Activated T-helper 1 cell treated with anti-CD3 and anti-CD28 coated beads, Interleukin-2, amount 50 U/mL, for 16 hours (primary cell): ENCODE measurements at regions not wholly inside any gene's neighbourhood (a gene's known extent, or its start where the extent isn't known, plus 50 kb on each side); places are given as distances from the start of the nearest gene placed in this dataset.
"Not testable (repeated sequence)": the region's sequence is repeated elsewhere in the genome, so short reads cannot be mapped to it uniquely, and the experiment has no call there.

Experiments
- DNase-seq, 2 donors: peaks; one replicate each; pipeline ENCODE4 v3.0.0-alpha.2; 2020; ENCODE audit warnings: low read depth in 1 of 2, low spot score in 1 of 2

DNA sequence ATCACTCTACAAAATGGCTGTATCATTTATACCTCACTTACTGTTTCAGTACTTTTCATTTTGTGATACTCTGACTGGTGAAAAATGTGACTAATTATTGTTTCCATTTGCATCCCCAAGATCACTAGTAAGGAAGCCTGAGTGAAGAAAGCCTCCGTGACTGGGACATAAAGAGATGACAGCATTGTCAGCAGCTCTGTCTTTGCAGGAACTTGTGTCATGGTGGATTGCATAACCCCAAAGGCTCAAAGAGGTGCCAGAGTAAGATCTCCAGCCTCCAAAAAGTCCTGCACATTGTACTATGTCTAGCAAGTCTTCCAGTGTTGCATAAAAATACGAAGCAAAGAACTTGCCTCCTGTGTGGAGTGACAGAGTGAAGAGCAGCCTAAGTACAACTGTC, 187.5 kb upstream of the CRIM1 start:
- DNase-seq: no peak

DNA sequence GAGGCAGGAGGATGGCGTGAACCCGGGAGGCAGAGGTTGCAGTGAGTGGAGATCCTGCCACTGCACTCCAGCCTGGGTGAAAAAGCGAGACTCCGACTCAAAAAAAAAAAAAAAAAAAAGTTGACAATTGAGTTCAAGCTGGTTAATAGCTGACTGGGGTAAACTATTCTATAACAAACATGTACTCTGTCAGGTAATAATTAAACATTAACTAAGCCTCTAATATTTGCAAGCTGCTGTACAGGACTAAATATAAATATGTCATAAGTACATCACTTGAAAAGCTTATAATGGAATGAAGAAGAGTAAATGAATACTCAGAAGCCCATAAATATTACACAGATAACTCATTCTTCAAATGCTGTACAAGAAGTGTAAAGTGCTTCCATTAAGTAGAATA, 190.4 kb upstream of the CRIM1 start:
- no peak for DNase-seq

DNA sequence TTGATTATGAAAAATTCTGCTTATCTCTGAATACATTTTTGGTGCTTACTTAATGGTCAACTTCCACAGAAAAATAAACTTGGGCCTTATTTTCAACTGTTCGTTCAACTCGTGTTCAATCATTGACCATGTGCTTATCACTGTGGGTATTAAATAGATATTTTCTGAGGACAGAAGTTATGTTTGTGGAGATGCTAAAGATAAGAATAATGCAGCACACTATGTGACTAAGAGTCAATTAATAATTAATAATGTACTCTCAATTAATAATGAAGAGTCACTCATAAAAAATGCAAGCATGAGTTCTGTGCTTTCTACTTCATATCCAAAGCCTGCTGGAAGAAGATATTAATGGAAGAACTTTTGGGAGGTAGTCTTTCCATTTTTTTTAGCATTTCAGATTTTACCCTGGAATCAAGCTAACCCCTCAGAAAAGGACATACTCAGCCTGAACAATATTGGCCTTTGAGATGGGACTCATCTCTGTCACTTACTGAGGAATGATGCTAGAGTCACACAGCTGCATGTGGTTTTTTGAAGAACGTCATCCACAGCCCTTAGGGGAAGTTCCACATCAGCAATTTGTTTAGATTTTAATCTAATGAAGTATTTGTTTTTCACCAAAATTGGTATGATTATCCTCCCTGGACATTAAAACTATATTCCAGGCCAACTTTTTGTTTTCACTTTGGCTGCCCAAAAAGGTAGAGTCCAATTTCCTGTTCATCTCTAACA, 191.9 kb upstream of the CRIM1 start:
- no peak for DNase-seq

DNA sequence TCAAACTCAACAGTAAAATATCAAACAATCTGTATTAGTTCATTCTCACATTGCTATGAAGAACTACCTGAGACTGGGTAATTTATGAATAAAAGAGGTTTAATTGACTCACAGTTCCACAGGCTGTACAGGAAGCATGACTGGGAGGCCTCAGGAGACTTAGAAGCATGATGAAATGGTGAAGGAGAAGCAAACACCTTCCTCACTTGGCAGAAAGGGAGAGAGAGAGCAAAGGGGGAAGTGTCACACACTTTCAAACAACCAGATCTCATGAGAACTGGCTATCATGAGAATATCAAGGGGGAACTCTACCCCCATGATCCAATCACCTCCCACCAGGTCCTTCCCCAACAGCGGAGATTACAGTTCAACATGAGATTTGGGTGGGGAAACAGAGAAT, 198.5 kb upstream of the CRIM1 start:
- not testable (repeated sequence) for DNase-seq

DNA sequence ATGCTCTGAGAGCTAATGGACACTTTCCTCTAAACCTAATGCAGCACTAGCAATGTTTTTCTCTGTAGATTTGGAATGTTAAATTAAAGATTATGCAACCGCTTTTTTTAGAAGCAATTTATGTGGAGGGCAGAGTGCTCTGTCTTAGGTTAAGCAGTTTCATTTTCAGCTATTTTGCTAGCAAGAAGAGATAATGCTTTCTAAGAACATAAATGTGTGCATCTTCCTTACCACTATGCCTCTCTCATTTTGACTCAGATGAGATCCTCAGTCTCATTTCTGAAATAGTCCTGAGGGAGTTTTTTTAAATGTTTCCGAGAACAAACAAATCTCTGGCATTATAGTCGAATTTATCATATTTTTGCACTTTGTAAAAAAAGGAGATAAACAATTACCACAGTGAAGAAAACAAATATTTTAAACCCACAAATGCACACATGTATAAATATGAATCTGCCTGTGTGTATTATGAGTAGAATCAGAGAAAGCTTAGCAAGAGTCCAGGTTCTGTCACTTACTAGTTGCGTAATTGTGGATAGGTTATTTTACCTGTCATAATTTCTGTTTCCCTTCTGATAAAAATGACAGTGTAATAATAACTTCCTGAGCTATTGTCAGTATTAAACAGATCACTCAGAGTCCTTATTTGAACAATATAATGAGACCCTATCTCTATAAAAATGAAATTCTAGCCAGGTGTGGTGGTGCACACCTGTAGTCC, 207.7 kb upstream of the CRIM1 start:
- no peak for DNase-seq

DNA sequence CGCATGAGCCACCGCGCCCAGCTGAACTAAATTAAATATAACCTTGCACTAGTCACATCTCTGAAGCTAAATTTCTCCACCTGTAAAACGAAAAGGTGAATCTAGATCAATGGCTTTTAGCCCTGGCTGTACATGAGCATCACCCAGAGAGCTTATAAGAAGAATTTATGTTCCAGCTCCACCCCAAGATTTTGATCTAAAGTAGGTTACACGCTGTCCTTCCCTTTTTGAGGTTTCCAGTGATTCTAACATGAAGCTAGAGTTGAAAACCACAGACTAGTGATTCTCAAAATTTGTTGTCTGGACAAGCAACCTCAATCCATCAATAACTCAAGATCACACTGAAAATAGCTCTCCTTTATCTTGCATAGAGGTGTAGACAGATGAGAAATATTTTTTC, 208.8 kb upstream of the CRIM1 start:
- DNase-seq: no peak

DNA sequence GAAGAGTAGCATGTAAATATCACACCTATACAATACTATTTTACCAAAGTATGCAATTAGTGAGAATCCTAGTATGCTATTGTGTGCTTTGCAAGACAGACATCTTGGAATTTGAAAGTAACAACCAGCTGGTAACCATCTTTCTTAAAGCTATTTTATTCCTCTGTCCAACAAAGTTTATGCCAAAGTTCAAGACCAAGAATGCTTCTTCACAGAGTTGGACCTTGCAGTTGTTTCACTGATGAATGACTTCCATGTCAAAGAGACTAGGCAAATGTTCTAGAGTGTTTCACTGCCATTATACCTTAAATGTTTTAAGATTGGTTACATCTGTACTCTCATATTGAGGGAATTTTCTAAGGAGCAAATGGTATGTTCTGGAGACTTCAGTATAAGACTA, 215.2 kb upstream of the CRIM1 start:
- DNase-seq: no peak

DNA sequence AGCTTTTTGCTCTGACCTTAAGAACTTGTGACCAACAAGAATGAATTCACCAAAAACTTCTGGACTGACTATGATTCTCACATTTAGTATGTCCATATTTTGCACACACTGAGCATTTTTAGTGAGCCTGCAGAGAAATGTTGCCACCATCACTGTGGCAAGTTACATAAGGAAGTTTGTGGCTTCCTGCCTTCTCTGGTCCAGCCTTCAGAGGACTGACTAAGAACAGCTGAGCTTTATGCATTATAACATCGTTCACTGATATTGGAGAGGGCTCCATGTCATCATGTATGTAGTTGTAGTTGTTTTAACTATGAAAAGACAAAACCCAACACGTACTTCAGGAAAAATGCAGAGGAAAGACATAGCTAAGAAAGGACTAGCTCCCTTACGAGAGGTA, 218.0 kb upstream of the CRIM1 start:
- no peak for DNase-seq

DNA sequence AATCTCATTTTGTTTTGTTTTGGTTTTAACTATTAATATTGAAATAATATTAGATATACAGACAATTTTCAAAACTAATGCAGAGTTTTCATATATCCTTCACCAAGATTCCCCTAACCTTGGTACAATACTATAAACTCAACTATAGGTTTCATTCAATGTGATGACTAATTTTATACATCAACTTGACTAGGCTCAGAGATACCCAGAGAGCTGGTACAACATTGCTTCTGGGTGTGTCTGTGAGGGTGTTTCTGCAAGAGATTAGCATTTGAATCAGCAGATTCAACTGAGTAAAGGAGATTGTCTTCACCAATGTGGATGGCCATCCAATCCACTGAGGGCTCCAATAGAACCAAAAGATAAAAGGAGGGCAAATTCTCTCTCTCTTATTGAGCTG, 221.3 kb upstream of the CRIM1 start:
- DNase-seq: no peak

DNA sequence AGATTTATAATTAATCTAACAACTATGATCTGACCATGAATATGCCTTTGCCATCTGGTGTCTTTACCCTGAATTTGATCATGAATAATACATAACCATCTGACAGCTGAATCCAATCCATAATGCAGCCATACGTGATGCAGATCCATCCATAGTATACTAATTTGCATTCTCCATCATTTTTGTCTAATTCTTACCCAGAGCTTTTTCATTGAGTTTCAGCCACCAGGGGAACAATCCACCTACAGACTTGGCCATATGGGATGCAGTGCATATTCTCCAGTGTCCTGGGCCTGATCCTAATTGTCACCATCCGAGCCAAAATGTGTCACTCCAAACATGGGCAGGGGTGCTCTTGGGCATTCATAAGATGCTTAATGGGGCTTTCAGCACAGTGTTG, 227.2 kb upstream of the CRIM1 start:
- DNase-seq: no peak

DNA sequence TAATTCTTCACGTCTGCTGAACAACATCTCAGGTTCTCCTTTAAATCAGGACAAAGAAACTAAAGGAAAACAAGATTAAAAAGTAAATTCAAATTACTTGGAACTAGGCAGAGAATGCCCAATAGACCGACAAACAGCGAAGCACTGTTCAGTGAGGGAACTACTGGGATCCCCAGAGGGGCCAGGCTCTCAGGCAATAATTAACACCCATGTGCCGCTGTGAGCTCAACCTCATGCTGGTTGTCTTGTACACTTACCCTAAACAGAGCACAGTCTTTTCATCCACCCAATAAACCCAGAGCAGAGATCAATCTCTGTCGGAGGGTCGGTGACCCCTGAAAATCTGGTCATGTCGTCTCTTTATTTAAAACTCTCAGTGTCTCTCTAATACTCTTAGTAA, 229.9 kb upstream of the CRIM1 start:
- DNase-seq: no peak

DNA sequence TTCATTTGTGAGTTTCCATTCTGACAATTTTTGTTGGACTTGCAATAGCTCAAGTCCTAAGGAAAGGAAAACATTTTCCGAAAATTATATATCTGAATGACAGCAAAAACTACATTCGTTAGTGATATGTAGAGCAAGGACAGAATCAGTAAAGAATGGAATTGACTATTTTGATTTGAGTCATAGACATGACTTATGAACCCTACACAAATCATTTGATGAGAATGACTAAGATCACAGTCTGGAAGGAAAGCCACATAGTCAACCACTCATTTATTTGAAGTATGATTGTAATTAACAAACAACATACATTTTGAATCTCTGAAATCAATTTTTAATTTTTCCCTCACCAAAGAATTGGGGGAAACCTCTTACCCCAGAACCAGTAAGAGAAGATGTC, 231.6 kb upstream of the CRIM1 start:
- no peak for DNase-seq

DNA sequence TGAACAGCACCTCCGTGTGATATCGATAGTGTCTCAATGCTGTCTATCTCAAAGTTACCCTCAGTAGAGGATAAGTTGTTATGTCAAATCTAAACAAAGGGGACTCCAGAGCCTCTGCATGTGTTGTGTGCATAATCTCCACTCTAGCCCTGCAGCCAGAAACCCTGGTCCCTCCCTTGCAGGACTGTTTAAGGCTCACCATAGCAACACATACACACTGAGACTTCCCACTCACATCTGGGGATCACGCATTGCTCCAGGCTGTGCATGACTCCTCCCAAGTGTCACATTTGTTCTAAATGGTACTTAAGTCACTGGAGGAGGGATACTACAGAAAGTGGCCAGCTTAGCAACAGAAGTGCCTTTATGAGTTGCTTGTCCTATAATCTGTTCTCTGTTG, 258.6 kb upstream of the CRIM1 start:
- no peak for DNase-seq

DNA sequence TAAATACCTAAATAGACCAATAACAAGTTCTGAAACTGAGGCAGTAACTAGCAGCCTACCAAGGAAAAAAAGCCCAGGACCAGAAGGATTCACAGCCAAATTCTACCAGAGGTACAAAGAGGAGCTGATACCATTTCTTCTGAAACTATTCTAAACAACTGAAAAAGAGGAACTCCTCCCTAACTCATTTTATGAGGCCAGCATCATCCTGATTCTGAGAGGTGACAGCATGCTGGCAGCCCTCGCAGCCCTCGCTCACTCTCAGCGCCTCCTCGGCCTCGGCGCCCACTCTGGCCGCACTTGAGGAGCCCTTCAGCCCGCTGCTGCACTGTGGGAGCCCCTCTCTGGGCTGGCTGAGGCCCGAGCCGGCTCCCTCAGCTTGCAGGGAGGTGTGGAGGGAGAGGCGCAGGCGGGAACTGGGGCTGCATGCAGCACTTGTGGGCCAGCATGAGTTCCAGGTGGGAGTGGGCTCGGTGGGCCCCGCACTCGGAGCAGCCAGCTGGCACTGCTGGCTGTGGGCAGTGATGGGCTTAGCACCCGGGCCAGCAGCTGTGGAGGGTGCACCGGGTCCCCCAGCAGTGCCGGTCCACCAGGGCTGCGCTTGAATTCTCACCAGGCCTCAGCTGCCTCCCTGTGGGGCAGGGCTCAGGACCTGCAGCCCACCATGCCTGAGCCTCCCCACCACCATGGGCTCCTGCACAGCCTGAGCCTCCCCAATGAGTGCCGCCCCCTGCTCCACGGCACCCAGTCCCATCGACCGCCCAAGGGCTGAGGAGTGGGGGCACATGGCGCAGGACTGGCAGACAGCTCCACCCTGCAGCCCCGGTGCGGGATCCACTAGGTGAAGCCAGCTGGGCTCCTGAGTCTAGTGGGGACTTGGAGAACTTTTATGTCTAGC, 263.5 kb upstream of the CRIM1 start:
- DNase-seq: not testable (repeated sequence)

DNA sequence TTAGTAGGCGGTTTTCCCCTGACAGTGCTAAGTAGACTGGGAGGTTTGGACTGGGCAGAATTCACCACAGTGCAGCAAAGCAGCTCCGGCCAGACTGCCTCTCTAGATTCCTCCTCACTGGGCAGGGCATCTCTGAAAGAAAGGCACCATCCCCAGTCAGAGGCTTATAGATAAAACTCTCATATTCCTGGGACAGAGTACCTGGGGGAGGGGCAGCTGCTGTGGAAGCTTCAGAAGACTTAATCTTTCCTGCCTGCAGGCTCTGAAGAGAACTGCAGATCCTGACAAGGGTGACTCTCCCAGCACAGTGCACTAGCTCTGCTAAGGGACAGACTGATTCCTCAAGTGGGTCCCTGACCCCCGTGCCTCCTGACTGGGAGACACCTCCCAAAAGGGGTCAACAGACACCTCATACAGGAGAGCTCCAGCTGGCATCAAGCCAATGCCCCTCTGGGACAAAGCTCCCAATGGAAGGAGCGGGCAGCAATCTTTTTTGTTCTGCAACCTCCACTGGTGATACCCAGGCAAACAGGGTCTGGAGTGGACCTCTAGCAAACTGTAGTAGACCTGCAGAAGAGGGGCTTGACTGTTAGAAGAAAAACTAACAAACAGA, 266.8 kb upstream of the CRIM1 start:
- DNase-seq: no peak

DNA sequence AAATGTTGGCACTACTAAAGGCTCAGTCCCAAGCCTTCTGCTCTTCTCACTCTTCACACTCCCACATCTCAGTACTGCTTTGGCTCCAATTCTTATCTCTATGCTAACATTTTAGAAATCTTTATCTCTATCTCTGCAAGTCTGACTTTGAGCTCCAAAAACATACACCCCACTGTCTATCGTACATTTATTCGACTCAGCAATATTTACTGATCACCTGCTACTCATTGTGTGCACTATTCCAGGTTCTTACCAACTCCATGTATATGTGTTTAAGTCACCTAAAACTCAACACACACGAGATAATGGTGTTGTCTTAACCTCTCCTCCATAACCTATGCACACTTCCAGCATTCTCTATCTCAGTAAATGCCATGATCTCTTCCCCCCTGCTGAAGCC, 268.2 kb upstream of the CRIM1 start:
- no peak for DNase-seq

DNA sequence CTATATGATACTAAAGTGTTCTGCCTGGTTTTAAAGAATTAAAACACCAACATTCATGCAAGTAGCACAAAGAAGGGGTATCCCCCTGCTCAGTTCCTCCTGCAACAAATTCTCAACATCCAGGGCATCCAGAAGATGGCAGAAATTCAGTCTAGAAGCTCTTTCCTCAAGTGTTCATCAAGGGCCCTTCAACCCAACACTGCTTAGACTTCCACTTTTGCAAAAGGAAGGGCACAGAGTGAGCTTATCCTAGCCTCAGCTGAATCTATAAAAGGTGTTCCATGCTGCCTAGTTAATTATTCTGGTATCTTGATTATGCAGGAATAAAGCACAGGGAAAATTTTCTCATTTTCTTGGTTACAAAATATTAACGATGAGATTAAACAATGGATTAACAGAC, 275.8 kb upstream of the CRIM1 start:
- no peak for DNase-seq

DNA sequence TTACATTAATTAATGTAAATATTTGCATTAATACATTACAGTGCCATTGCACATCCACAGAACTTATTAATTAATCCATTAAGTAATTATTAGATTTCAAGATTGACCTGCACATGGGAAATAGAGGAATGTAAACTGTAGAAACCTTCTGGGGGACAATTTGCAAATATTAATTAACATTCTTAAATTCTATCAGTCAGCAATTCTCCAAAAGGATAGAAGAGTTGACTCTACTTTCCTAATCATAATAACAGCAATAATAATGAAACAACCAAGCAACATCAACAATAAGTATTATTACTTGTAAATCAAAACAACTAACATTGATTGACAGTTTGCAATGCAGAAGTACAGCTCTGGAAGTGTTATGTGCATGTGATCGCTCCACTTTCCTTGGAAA, 281.6 kb upstream of the CRIM1 start:
- DNase-seq: no peak

DNA sequence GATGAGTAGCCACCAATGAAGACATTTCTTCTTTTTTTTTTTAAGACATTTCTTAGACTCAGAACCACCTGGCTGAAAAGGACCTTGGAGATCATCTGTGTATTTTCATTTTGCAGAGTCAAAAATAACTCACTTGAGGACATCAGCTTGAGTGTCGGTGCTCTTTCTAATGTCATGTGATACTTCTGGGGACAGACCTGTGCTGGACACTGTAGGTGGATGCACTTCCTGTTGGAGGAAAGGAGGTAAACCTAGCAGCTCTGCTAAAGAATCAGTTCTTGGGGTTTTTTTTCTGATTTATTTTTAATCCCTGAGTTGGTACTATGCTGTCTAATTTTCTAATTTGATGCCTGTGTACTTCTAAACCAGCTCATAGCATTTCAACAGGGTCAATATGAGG, 283.9 kb upstream of the CRIM1 start:
- no peak for DNase-seq

DNA sequence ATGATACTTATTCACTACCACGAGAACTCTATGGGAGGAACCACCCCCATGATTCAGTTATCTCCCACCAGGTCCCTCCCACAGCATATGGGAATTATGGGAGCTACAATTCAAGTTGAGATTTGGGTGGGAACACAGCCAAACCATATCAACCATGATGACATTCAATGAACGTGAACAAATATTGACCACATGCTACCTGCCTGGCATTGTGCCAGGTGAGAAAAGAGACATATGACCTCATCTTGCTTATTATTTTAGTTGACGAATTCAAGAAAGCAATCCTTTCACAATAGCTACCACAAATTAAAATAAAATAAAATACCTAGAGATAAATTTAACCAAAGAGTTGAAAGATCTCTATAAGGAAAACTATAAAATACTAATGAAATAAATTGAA, 286.5 kb upstream of the CRIM1 start:
- DNase-seq: no peak

DNA sequence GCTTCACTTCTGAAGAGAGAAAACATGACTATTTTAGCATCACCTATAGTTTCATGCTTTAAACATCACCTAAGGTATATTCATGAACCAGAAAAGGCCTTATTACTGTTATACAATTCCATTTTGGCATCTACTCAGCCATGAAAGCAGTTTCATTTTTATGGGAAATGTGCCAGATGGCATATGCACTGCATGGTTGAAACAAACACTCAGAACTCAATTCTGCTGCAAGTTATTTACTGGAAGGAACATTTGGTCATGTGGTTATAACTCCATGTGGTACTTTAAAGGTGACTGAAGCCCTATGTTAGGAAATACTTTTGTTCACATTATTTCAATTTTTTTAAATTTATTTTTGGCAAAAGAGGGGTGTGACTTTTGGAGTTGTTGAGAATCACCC, 287.5 kb upstream of the CRIM1 start:
- DNase-seq: no peak

DNA sequence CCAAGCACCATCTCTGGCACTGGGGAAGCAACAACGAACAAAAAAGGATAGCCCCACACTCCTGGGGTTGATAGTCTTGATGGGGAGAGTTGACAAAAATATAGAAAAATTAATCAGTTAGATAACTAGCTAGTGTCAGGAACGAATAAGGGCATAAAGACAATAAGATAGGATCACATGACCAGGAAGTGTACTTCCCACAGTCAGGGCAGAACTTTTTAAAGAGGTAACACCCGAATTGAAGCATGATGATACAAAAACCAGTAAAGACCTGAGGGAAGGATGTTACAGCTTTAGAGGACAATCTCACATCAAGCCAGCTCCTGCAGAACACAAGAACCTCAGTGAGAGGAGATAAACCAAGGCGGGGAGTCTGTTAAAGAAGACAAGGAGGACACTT, 295.4 kb upstream of the CRIM1 start:
- DNase-seq: no peak
